Ishikawa (cell line): ENCODE measurements at regions not wholly inside any gene's neighbourhood (a gene's known extent, or its start where the extent isn't known, plus 50 kb on each side); places are given as distances from the start of the nearest gene placed in this dataset.

Experiments used
- CEBPB ChIP-seq: IDR thresholded peaks from 2 replicates; pipeline ENCODE4 v1.6.1; 2012
- CREB1 ChIP-seq: IDR thresholded peaks from 2 replicates; pipeline ENCODE4 v1.6.1; 2012; ENCODE audit warnings: low read depth
- EGR1 ChIP-seq: IDR thresholded peaks from 2 replicates; pipeline ENCODE4 v1.6.1; 2012
- EP300 ChIP-seq: IDR thresholded peaks from 2 replicates; pipeline ENCODE4 v1.6.1; 2012; ENCODE audit warnings: borderline replicate concordance
- MAX ChIP-seq: IDR thresholded peaks from 2 replicates; pipeline ENCODE4 v1.6.1; 2012
- NFIC ChIP-seq: IDR thresholded peaks from 2 replicates; pipeline ENCODE4 v1.6.1; 2012
- RAD21 ChIP-seq: IDR thresholded peaks from 2 replicates; pipeline ENCODE4 v1.6.1; 2012; ENCODE audit warnings: low read depth
- REST ChIP-seq: IDR thresholded peaks from 2 replicates; pipeline ENCODE4 v1.6.1; 2012; ENCODE audit warnings: low read depth, mild to moderate bottlenecking
- TAF1 ChIP-seq: IDR thresholded peaks from 2 replicates; pipeline ENCODE4 v1.6.1; 2012; ENCODE audit warnings: low read depth, mild to moderate bottlenecking
- TCF12 ChIP-seq: IDR thresholded peaks from 2 replicates; pipeline ENCODE4 v1.6.1; 2012; ENCODE audit warnings: low read depth
- TEAD4 ChIP-seq: IDR thresholded peaks from 2 replicates; pipeline ENCODE4 v1.6.1; 2012
- USF1 ChIP-seq: IDR thresholded peaks from 2 replicates; pipeline ENCODE4 v1.6.1; 2012
- YY1 ChIP-seq: IDR thresholded peaks from 2 replicates; pipeline ENCODE4 v1.6.1; 2012; ENCODE audit warnings: low read depth
- ZBTB7A ChIP-seq: IDR thresholded peaks from 2 replicates; pipeline ENCODE4 v1.6.1; 2012; ENCODE audit warnings: low read depth

GRCh38 chr3:102091358-102091757, 242.0 kb downstream of the NFKBIZ start:
- TF ChIP-seq MAX, result no peak
- no peak for TF ChIP-seq TCF12
- no peak for TF ChIP-seq TEAD4
- TF ChIP-seq EP300, result no peak
- TF ChIP-seq RAD21, result no peak
- TF ChIP-seq CREB1, result no peak
- no peak for TF ChIP-seq REST
- TF ChIP-seq EGR1, result no peak
- no peak for TF ChIP-seq TAF1
- TF ChIP-seq YY1, result no peak
- TF ChIP-seq CEBPB, result no peak
- TF ChIP-seq NFIC, result no peak
- TF ChIP-seq ZBTB7A, result no peak
- no peak for TF ChIP-seq USF1
